ENCODE measurements at regions not wholly inside any gene's neighbourhood (a gene's known extent, or its start where the extent isn't known, plus 50 kb on each side); places are given as distances from the start of the nearest gene placed in this dataset.

DNA sequence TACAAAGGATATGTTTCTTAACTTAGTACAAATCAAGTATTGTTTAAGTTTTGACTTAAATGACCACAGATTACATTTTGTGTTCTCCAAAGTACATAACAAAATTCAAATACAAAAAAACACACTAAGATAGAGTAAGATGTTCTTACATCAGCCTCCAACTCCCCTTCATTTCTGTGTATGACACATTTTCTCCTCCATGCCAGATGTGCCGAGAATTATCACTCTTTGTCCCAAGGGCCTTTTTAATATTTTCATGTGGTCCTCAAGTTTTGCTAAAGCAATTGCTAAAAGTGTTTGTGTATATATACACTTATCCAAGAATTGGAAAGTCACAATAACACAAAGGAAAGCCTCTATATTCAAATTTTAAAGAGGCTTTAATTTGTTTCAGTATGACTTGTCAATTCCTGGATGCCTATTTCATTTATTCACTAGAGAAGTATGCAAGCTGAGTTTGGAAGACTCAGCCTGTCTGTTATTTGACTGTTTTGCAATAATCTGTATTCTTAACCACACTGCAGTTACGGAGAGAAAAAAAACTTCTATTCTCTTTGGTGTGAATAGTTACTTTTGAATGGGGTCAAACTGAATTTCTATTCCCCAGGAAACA is 586.4 kb upstream of the SEMA3D start:
- DNase-seq, result peak in 1 of 2 donors; percentile 26
- H3K4me1 ChIP-seq (ENCODE audit: control insufficient read depth in 1 of 2, insufficient read depth in 2 of 2, low read length in 2 of 2), result no peaks in the 10 kb centered on the region
- WGBS (ENCODE audit: extremely low coverage, insufficient coverage, insufficient read length), result no CpG with 5 or more reads among the region's 2 CpGs
- H2AK5ac ChIP-seq (ENCODE audit: low read length), result no peak overlapping the region
- H3K9ac ChIP-seq (ENCODE audit: low read length), result no peak overlapping the region
- H3K27me3 ChIP-seq (ENCODE audit: insufficient read depth, low read length), result no peaks in the 10 kb centered on the region
- H3K4ac ChIP-seq (ENCODE audit: low read depth, low read length), result no peak overlapping the region
- no peak overlapping the region for H3K18ac ChIP-seq (ENCODE audit: low read length)
- H2BK12ac ChIP-seq (ENCODE audit: low read length), result no peak overlapping the region
- no peak overlapping the region for H2BK5ac ChIP-seq (ENCODE audit: low read depth, low read length, poor library complexity)
- no peak overlapping the region for H4K8ac ChIP-seq (ENCODE audit: low read depth, low read length)
- no peaks in the 10 kb centered on the region for H3K36me3 ChIP-seq (ENCODE audit: control insufficient read depth in 1 of 2, insufficient read depth in 2 of 2, low read length in 2 of 2)
- no peak overlapping the region for H3K4me3 ChIP-seq (ENCODE audit: low read depth, low read length)
- H3K9me3 ChIP-seq (ENCODE audit: insufficient read depth, low read depth, low read length), result no peaks in the 10 kb centered on the region
- H4K12ac ChIP-seq (ENCODE audit: low read depth, low read length), result no peak overlapping the region
- no peaks in the 10 kb centered on the region for H3K79me1 ChIP-seq (ENCODE audit: low read length)
- H3K14ac ChIP-seq (ENCODE audit: low read length), result no peak overlapping the region
- H3K4me2 ChIP-seq (ENCODE audit: low read length), result no peak overlapping the region
- H3K79me2 ChIP-seq (ENCODE audit: control insufficient read depth, insufficient read depth, low read length, poor library complexity), result no peaks in the 10 kb centered on the region
- H3K27ac ChIP-seq (ENCODE audit: low read depth, low read length), result no peak overlapping the region
- H2BK120ac ChIP-seq (ENCODE audit: insufficient read depth, low read length, poor library complexity), result no peak overlapping the region
- H4K91ac ChIP-seq (ENCODE audit: low read depth, low read length), result no peak overlapping the region
- no peak overlapping the region for H2AFZ ChIP-seq (ENCODE audit: insufficient read depth, low read length, poor library complexity)
- H3K23ac ChIP-seq (ENCODE audit: low read length), result no peak overlapping the region

DNA sequence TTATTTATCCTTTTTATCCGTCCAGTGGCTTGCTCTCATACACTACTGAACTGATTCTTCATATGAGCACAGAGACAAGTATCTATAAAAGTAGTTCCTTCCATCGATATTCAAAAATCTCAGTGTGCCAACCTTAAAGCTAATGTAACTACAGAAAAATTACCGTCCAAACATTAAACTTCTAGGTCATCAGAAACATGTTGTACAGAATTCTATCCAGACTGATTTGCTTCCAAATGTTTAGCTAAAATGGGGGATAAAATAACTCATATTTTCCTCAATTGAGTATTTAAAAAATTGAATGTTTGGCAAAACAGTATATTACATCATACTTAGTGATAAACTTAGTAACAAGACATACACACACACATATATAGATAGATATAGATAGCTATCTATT is 584.7 kb upstream of the SEMA3D start:
- Histone ChIP-seq H3K14ac (ENCODE audit: low read length) (no peak overlapping the region), H2BK120ac (ENCODE audit: insufficient read depth, low read length, poor library complexity) (no peak overlapping the region), H4K91ac (ENCODE audit: low read depth, low read length) (no peak overlapping the region), H3K79me1 (ENCODE audit: low read length) (no peaks in the 10 kb centered on the region), H4K12ac (ENCODE audit: low read depth, low read length) (no peak overlapping the region), H3K9me3 (ENCODE audit: insufficient read depth, low read depth, low read length) (no peaks in the 10 kb centered on the region), H3K36me3 (ENCODE audit: control insufficient read depth in 1 of 2, insufficient read depth in 2 of 2, low read length in 2 of 2) (no peaks in the 10 kb centered on the region), H3K4me1 (ENCODE audit: control insufficient read depth in 1 of 2, insufficient read depth in 2 of 2, low read length in 2 of 2) (no peaks in the 10 kb centered on the region), H2BK12ac (ENCODE audit: low read length) (no peak overlapping the region), H2BK5ac (ENCODE audit: low read depth, low read length, poor library complexity) (no peak overlapping the region), H3K4ac (ENCODE audit: low read depth, low read length) (no peak overlapping the region), H3K4me3 (ENCODE audit: low read depth, low read length) (no peak overlapping the region), H3K27ac (ENCODE audit: low read depth, low read length) (no peak overlapping the region), H4K8ac (ENCODE audit: low read depth, low read length) (no peak overlapping the region), H3K23ac (ENCODE audit: low read length) (no peak overlapping the region), H3K9ac (ENCODE audit: low read length) (no peak overlapping the region), H3K27me3 (ENCODE audit: insufficient read depth, low read length) (no peaks in the 10 kb centered on the region), H2AK5ac (ENCODE audit: low read length) (no peak overlapping the region), H3K79me2 (ENCODE audit: control insufficient read depth, insufficient read depth, low read length, poor library complexity) (no peaks in the 10 kb centered on the region), H3K18ac (ENCODE audit: low read length) (no peak overlapping the region), H3K4me2 (ENCODE audit: low read length) (no peak overlapping the region), H2AFZ (ENCODE audit: insufficient read depth, low read length, poor library complexity) (no peak overlapping the region)
- no CpG with 5 or more reads among the region's 3 CpGs for WGBS (ENCODE audit: extremely low coverage, insufficient coverage, insufficient read length)
- DNase-seq, result no peak

DNA sequence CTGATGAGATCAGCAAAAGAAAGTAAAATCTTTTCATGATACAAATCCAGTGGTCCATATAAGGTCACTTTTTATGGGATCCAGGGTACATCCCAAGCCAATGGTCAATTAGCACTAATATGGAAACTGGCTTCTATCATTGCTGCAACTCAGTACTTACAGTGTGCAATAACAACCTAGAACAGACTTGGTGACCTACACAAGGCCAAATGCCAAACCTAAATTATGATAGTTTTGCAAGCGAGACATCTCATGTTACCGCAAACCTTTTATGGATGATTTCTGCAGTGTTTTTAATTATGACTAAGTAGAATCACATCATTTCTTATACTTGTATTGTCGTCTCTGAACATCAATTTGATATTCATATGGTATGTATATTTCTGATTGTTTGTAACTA is 583.5 kb upstream of the SEMA3D start:
- H4K12ac ChIP-seq (ENCODE audit: low read depth, low read length), result no peak overlapping the region
- H3K23ac ChIP-seq (ENCODE audit: low read length), result no peak overlapping the region
- H3K79me1 ChIP-seq (ENCODE audit: low read length), result no peaks in the 10 kb centered on the region
- H2AK5ac ChIP-seq (ENCODE audit: low read length), result no peak overlapping the region
- H3K9ac ChIP-seq (ENCODE audit: low read length), result no peak overlapping the region
- no peak overlapping the region for H3K18ac ChIP-seq (ENCODE audit: low read length)
- no peak overlapping the region for H4K8ac ChIP-seq (ENCODE audit: low read depth, low read length)
- H2BK120ac ChIP-seq (ENCODE audit: insufficient read depth, low read length, poor library complexity), result no peak overlapping the region
- no peak overlapping the region for H2AFZ ChIP-seq (ENCODE audit: insufficient read depth, low read length, poor library complexity)
- no peak overlapping the region for H2BK12ac ChIP-seq (ENCODE audit: low read length)
- no peaks in the 10 kb centered on the region for H3K27me3 ChIP-seq (ENCODE audit: insufficient read depth, low read length)
- no peak overlapping the region for H3K27ac ChIP-seq (ENCODE audit: low read depth, low read length)
- DNase-seq, result peak in 1 of 2 donors; percentile 1
- H4K91ac ChIP-seq (ENCODE audit: low read depth, low read length), result no peak overlapping the region
- H3K14ac ChIP-seq (ENCODE audit: low read length), result no peak overlapping the region
- no peak overlapping the region for H3K4ac ChIP-seq (ENCODE audit: low read depth, low read length)
- no peaks in the 10 kb centered on the region for H3K36me3 ChIP-seq (ENCODE audit: control insufficient read depth in 1 of 2, insufficient read depth in 2 of 2, low read length in 2 of 2)
- no peak overlapping the region for H3K4me3 ChIP-seq (ENCODE audit: low read depth, low read length)
- H3K4me1 ChIP-seq (ENCODE audit: control insufficient read depth in 1 of 2, insufficient read depth in 2 of 2, low read length in 2 of 2), result no peaks in the 10 kb centered on the region
- no peak overlapping the region for H2BK5ac ChIP-seq (ENCODE audit: low read depth, low read length, poor library complexity)
- no peaks in the 10 kb centered on the region for H3K79me2 ChIP-seq (ENCODE audit: control insufficient read depth, insufficient read depth, low read length, poor library complexity)
- H3K4me2 ChIP-seq (ENCODE audit: low read length), result no peak overlapping the region
- H3K9me3 ChIP-seq (ENCODE audit: insufficient read depth, low read depth, low read length), result no peaks in the 10 kb centered on the region
- WGBS (ENCODE audit: extremely low coverage, insufficient coverage, insufficient read length), result no CpG with 5 or more reads among the region's 3 CpGs

DNA sequence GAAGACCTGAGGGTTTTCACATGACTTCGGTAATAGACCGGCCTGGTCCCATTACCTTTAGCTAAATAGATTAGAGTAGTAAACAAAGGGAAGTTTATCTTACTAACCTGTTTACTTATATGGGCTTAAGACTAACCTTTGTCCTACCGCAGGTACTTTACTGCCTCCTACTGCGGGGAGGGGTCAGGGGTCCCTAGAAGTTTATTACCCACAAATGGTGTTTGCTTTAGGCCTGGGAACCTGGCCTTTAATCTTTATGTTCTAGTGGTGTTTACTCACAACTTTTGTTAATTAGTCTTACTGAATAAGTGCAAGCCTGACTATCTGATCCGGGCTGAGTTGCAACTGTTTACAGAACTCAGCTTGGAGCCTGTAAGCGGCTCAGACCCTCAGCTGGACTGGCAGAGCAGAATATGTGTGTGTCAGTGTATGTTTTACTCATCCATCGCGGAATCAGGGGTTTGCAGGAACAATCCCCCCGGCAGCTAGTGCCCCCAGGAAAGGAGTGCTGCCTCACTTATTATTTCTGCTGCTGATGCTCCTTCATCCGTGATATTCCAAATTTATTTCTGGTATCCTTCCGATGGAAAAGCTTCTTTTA is 578.9 kb upstream of the SEMA3D start:
- Histone ChIP-seq H2AFZ (ENCODE audit: insufficient read depth, low read length, poor library complexity) (no peak overlapping the region), H2BK120ac (ENCODE audit: insufficient read depth, low read length, poor library complexity) (no peak overlapping the region)

More for the DNA sequence above, 578.9 kb upstream of the SEMA3D start:
- Histone ChIP-seq H4K12ac (ENCODE audit: low read depth, low read length) (no peak overlapping the region), H3K36me3 (ENCODE audit: control insufficient read depth in 1 of 2, insufficient read depth in 2 of 2, low read length in 2 of 2) (no peaks in the 10 kb centered on the region), H3K9ac (ENCODE audit: low read length) (no peak overlapping the region), H3K4me1 (ENCODE audit: control insufficient read depth in 1 of 2, insufficient read depth in 2 of 2, low read length in 2 of 2) (no peaks in the 10 kb centered on the region), H3K79me1 (ENCODE audit: low read length) (no peaks in the 10 kb centered on the region), H3K27me3 (ENCODE audit: insufficient read depth, low read length) (no peaks in the 10 kb centered on the region), H4K8ac (ENCODE audit: low read depth, low read length) (no peak overlapping the region), H3K4me2 (ENCODE audit: low read length) (no peak overlapping the region), H3K79me2 (ENCODE audit: control insufficient read depth, insufficient read depth, low read length, poor library complexity) (no peaks in the 10 kb centered on the region), H3K14ac (ENCODE audit: low read length) (no peak overlapping the region), H4K91ac (ENCODE audit: low read depth, low read length) (no peak overlapping the region), H3K23ac (ENCODE audit: low read length) (no peak overlapping the region), H2BK5ac (ENCODE audit: low read depth, low read length, poor library complexity) (no peak overlapping the region), H3K18ac (ENCODE audit: low read length) (no peak overlapping the region), H3K4ac (ENCODE audit: low read depth, low read length) (no peak overlapping the region), H2BK12ac (ENCODE audit: low read length) (no peak overlapping the region), H3K27ac (ENCODE audit: low read depth, low read length) (no peak overlapping the region), H2AK5ac (ENCODE audit: low read length) (no peak overlapping the region), H3K4me3 (ENCODE audit: low read depth, low read length) (no peak overlapping the region), H3K9me3 (ENCODE audit: insufficient read depth, low read depth, low read length) (no peaks in the 10 kb centered on the region)
- no peak for DNase-seq
- no CpG with 5 or more reads among the region's 11 CpGs for WGBS (ENCODE audit: extremely low coverage, insufficient coverage, insufficient read length)

Measured in trophoblast cell (in vitro differentiated cells and primary cell).